ENCODE measurements at regions not wholly inside any gene's neighbourhood (a gene's known extent, or its start where the extent isn't known, plus 50 kb on each side); places are given as distances from the start of the nearest gene placed in this dataset.
A peak's percentile ranks its signal among the peaks of the same experiment; 100 is the strongest.

DNA sequence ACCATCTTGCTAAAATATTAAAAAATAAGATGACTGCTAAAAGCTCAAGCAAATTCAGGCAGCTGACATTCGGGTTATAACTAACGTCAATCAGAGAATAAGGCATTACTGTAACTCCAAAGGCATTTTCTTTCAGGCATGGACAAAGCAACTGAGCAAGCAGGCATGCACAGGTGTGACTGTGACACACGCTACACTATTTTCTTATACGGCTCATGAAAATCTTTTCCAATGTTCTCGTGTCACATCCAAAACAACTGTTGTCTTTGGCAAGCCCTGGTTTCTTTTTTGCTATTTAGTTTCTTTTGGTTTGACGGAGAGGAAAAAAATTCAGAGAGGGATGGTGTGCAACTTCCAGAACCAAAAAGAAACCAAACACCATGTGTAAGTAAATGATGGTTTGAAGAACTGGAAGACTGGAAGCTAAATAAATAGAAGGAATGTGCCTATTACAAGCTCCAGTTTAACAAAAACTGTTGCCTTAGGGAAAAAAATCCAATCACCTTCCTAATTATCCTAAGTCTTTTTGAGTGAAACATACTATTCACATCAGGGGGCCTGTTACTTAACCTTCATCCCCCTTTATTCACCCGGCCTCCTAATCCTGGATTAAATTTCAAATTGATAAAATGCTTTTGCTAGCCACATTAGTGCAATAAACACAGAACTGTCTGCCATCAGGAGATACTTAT lies 277.6 kb downstream of the PSAT1 start:
- H3K36me3 ChIP-seq: no peaks in the 10 kb centered on the region
- no peak overlapping the region for H3K4me3 ChIP-seq
- DNase-seq (no peak), ATAC-seq (no peak)
- H3K27ac ChIP-seq: no peak overlapping the region
- no peak for TF ChIP-seq CTCF (IDR thresholded peaks at IDR 0.05)
- intact Hi-C loops (cut with DNase I): no loop called here
- H3K27me3 ChIP-seq: no peaks in the 10 kb centered on the region
- H3K4me1 ChIP-seq: no peaks in the 10 kb centered on the region
- H3K9me3 ChIP-seq: no peaks in the 10 kb centered on the region

DNA sequence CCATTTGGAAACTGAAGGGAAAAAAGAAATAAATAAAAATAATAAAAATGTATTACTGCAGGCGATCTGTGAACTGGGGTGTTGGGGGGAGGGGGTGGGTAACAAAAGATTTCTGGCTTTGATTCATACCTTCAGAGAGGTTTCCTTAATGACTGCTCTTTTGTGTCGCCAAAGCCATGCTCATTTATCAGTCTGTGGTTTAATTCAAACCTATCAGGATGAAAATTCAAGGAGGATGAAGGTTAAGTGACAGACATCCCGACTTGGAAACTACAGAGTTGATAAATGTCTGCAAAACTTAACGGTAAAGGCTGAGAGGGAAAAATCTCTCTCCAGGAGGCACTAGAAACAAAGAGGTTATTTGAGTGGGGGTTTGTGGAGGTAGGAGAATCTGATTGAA lies 278.2 kb downstream of the PSAT1 start:
- Histone ChIP-seq H3K36me3 (no peaks in the 10 kb centered on the region), H3K27me3 (no peaks in the 10 kb centered on the region), H3K9me3 (no peaks in the 10 kb centered on the region), H3K27ac (no peak overlapping the region), H3K4me3 (no peak overlapping the region), H3K4me1 (no peaks in the 10 kb centered on the region)
- no peak for DNase-seq
- ATAC-seq: no peak
- intact Hi-C loops (cut with DNase I): no loop called here
- no peak for TF ChIP-seq CTCF (IDR thresholded peaks at IDR 0.05)

GRCh38 chr9:78575771-78576170 lies 278.8 kb downstream of the PSAT1 start:
- TF ChIP-seq CTCF (IDR thresholded peaks at IDR 0.05): no peak
- H3K27ac ChIP-seq: no peak overlapping the region
- intact Hi-C loops (cut with DNase I): no loop called here
- DNase-seq (no peak), ATAC-seq (no peak)
- no peak overlapping the region for H3K4me3 ChIP-seq
- no peaks in the 10 kb centered on the region for H3K4me1 ChIP-seq
- no peaks in the 10 kb centered on the region for H3K27me3 ChIP-seq
- no peaks in the 10 kb centered on the region for H3K36me3 ChIP-seq
- no peaks in the 10 kb centered on the region for H3K9me3 ChIP-seq

GRCh38 chr9:78577156-78577906 lies 280.4 kb downstream of the PSAT1 start:
- ATAC-seq (no peak), DNase-seq (no peak)
- intact Hi-C loops (cut with DNase I): no loop called here
- Histone ChIP-seq H3K4me1 (no peaks in the 10 kb centered on the region), H3K4me3 (no peak overlapping the region), H3K27ac (no peak overlapping the region), H3K9me3 (no peaks in the 10 kb centered on the region), H3K36me3 (no peaks in the 10 kb centered on the region), H3K27me3 (no peaks in the 10 kb centered on the region)
- no peak for TF ChIP-seq CTCF (IDR thresholded peaks at IDR 0.05)

DNA sequence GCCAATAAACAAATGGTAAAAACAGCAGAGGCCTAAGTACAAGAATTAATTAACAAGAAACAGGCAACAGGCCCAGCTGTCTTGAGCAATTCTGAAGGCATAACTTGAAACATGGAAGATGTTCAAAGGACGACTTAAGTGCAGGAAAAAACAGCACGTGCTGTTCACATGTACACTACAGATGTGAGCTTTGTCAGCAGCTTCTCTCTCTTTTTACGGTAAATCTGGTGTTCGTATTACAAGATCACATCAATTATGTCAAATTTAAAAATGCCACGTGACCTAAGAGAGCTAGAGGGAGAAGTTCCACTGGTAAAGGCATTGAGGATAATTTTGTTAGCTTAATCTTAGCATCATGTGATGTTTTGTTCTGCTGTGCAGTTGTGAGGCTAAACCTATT lies 281.1 kb downstream of the PSAT1 start:
- Histone ChIP-seq H3K27me3 (no peaks in the 10 kb centered on the region), H3K9me3 (no peaks in the 10 kb centered on the region), H3K4me3 (no peak overlapping the region), H3K4me1 (no peaks in the 10 kb centered on the region), H3K36me3 (no peaks in the 10 kb centered on the region), H3K27ac (no peak overlapping the region)
- DNase-seq: peak in 2 of 4 donors; percentile 11 to 29
- TF ChIP-seq CTCF (IDR thresholded peaks at IDR 0.05): no peak
- intact Hi-C loops (cut with DNase I): no loop called here
- ATAC-seq: no peak

Measured in left lung (tissue), 4 donors.